ENCODE measurements at regions not wholly inside any gene's neighbourhood (a gene's known extent, or its start where the extent isn't known, plus 50 kb on each side); places are given as distances from the start of the nearest gene placed in this dataset.
A peak's percentile ranks its signal among the peaks of the same experiment; 100 is the strongest.

DNA sequence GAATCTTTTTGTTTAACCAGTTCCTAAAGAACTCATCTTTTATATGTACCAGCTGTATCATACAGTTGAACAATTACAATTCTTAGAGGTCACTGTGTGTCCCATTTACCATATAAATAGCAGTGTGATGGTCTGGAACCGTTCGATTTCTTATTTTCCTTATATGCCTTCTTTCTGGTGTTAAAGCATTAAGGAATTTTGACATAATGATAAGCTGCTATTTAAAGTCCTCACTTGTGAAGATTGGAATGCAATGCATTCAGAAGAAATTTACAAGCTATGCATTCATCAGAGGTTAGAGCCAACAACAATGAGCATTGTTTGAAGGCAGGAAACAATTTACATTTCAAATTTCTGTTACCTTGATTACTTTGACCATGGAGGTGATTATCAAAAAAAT lies 80.0 kb upstream of the PRICKLE1 start:
- Histone ChIP-seq H3K27ac (ENCODE audit: low read length, poor library complexity, severe bottlenecking) (no peak overlapping the region), H3K27me3 (ENCODE audit: control insufficient read depth in 1 of 2, insufficient read depth in 1 of 2, low read length in 2 of 2) (no peaks in the 10 kb centered on the region), H3K9me3 (ENCODE audit: control insufficient read depth, low read length) (no peaks in the 10 kb centered on the region), H2BK15ac (ENCODE audit: low read depth, poor library complexity, severe bottlenecking) (no peak overlapping the region), H3K14ac (ENCODE audit: low read length in 2 of 2) (no peak overlapping the region), H2AFZ (ENCODE audit: low read depth, low read length) (no peak overlapping the region), H3K23ac (ENCODE audit: low read length in 2 of 2) (no peak overlapping the region), H2BK12ac (ENCODE audit: low read length in 2 of 2) (no peak overlapping the region), H2BK5ac (ENCODE audit: low read depth, low read length, poor library complexity, severe bottlenecking) (no peak overlapping the region), H3K9ac (ENCODE audit: low read length) (no peak overlapping the region), H3K4me1 (ENCODE audit: control insufficient read depth, insufficient read depth, low read depth, low read length) (no peaks in the 10 kb centered on the region), H4K91ac (ENCODE audit: low read length) (no peak overlapping the region), H3K18ac (ENCODE audit: low read depth in 1 of 2, low read length in 2 of 2) (no peak overlapping the region), H4K8ac (ENCODE audit: low read length) (no peak overlapping the region), H3K4me3 (ENCODE audit: insufficient read depth in 1 of 2, low read depth in 1 of 2, low read length in 2 of 2) (no peak overlapping the region), H3K79me1 (replicated peaks; ENCODE audit: low read length, poor library complexity, severe bottlenecking) (no peaks in the 10 kb centered on the region), H3K4ac (ENCODE audit: low read depth in 1 of 2, low read length in 2 of 2) (no peak overlapping the region), H3K4me2 (ENCODE audit: low read length, poor library complexity, severe bottlenecking) (no peak overlapping the region), H2AK5ac (ENCODE audit: low read length, severe bottlenecking) (no peak overlapping the region), H2BK120ac (ENCODE audit: low read depth, low read length) (no peak overlapping the region), H3K36me3 (ENCODE audit: control insufficient read depth in 1 of 2, insufficient read depth in 2 of 2, low read depth in 1 of 2, low read length in 2 of 2) (no peaks in the 10 kb centered on the region)
- no peak for DNase-seq
- no CpG with 5 or more reads among the region's 2 CpGs for WGBS

DNA sequence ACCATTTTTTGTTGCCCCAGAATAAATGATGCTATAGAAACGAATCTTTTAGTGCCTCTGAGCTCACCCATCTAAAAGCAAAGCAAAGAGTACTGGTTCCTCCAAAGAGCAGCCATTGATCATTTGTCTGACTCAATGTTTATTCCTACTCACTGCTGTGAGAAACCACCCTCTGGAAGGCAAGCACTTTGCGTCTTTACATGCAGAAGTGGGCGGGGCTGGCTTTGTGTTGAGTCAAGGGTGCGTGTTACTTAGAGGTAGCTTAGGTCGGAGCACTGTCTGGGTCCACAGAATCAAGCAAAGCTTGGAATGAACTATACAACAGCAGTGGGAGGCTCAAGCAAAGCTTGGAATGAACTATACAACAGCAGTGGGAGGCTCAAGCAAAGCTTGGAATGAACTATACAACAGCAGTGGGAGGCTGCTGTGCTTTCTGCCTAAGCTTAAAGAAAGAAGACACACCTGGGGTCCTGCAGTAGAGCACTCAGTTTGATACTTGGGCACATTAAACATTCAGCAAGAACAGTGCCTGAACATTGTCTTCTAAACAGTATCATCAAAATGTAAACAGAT lies 77.2 kb upstream of the PRICKLE1 start:
- peak; percentile 71 for DNase-seq
- Histone ChIP-seq H3K79me1 (replicated peaks; ENCODE audit: low read length, poor library complexity, severe bottlenecking) (no peaks in the 10 kb centered on the region), H2AFZ (ENCODE audit: low read depth, low read length) (no peak overlapping the region), H3K9ac (ENCODE audit: low read length) (no peak overlapping the region), H4K91ac (ENCODE audit: low read length) (no peak overlapping the region), H3K23ac (ENCODE audit: low read length in 2 of 2) (no peak overlapping the region), H2BK15ac (ENCODE audit: low read depth, poor library complexity, severe bottlenecking) (no peak overlapping the region), H2BK12ac (ENCODE audit: low read length in 2 of 2) (no peak overlapping the region), H3K14ac (ENCODE audit: low read length in 2 of 2) (no peak overlapping the region), H3K36me3 (ENCODE audit: control insufficient read depth in 1 of 2, insufficient read depth in 2 of 2, low read depth in 1 of 2, low read length in 2 of 2) (no peaks in the 10 kb centered on the region), H3K4me3 (ENCODE audit: insufficient read depth in 1 of 2, low read depth in 1 of 2, low read length in 2 of 2) (no peak overlapping the region), H2BK5ac (ENCODE audit: low read depth, low read length, poor library complexity, severe bottlenecking) (no peak overlapping the region), H3K9me3 (ENCODE audit: control insufficient read depth, low read length) (no peaks in the 10 kb centered on the region), H4K8ac (ENCODE audit: low read length) (no peak overlapping the region), H3K4me1 (ENCODE audit: control insufficient read depth, insufficient read depth, low read depth, low read length) (no peaks in the 10 kb centered on the region), H3K4me2 (ENCODE audit: low read length, poor library complexity, severe bottlenecking) (no peak overlapping the region), H3K4ac (ENCODE audit: low read depth in 1 of 2, low read length in 2 of 2) (no peak overlapping the region), H2AK5ac (ENCODE audit: low read length, severe bottlenecking) (no peak overlapping the region), H2BK120ac (ENCODE audit: low read depth, low read length) (no peak overlapping the region), H3K18ac (ENCODE audit: low read depth in 1 of 2, low read length in 2 of 2) (no peak overlapping the region), H3K27ac (ENCODE audit: low read length, poor library complexity, severe bottlenecking) (no peak overlapping the region), H3K27me3 (ENCODE audit: control insufficient read depth in 1 of 2, insufficient read depth in 1 of 2, low read length in 2 of 2) (no peaks in the 10 kb centered on the region)
- 40% methylated on average over 5 of the region's 5 CpGs for WGBS

DNA sequence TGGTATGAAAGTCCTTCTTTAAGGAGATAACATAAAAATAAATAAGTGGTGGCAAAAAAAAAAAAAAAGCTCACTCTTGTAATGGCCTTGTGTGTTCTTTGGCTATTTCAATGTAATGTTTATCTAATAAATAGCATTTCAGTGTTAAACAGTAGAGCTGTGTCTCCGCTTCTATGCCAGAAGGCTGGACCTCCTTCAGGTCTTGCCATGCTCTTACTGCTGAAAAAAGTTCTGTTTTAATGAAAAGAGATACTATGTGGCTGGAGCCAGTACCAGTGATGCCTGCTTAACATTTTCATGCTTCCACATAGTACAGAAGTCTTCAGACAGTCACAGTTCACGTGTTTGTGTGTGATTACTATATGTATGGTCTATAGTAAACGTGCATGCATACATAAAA lies 74.1 kb upstream of the PRICKLE1 start:
- H3K4me2 ChIP-seq (ENCODE audit: low read length, poor library complexity, severe bottlenecking) = no peak overlapping the region
- no peak overlapping the region for H2BK12ac ChIP-seq (ENCODE audit: low read length in 2 of 2)
- H3K27ac ChIP-seq (ENCODE audit: low read length, poor library complexity, severe bottlenecking) = no peak overlapping the region
- no peak overlapping the region for H2BK5ac ChIP-seq (ENCODE audit: low read depth, low read length, poor library complexity, severe bottlenecking)
- no peak overlapping the region for H3K23ac ChIP-seq (ENCODE audit: low read length in 2 of 2)
- no peak overlapping the region for H3K9ac ChIP-seq (ENCODE audit: low read length)
- H3K14ac ChIP-seq (ENCODE audit: low read length in 2 of 2) = no peak overlapping the region
- no peaks in the 10 kb centered on the region for H3K79me1 ChIP-seq (replicated peaks; ENCODE audit: low read length, poor library complexity, severe bottlenecking)
- no peaks in the 10 kb centered on the region for H3K4me1 ChIP-seq (ENCODE audit: control insufficient read depth, insufficient read depth, low read depth, low read length)
- H2BK120ac ChIP-seq (ENCODE audit: low read depth, low read length) = no peak overlapping the region
- no peak overlapping the region for H2BK15ac ChIP-seq (ENCODE audit: low read depth, poor library complexity, severe bottlenecking)
- no peak overlapping the region for H3K4ac ChIP-seq (ENCODE audit: low read depth in 1 of 2, low read length in 2 of 2)
- no peaks in the 10 kb centered on the region for H3K9me3 ChIP-seq (ENCODE audit: control insufficient read depth, low read length)
- no peak overlapping the region for H4K91ac ChIP-seq (ENCODE audit: low read length)
- H2AFZ ChIP-seq (ENCODE audit: low read depth, low read length) = no peak overlapping the region
- H4K8ac ChIP-seq (ENCODE audit: low read length) = no peak overlapping the region
- no peak overlapping the region for H3K18ac ChIP-seq (ENCODE audit: low read depth in 1 of 2, low read length in 2 of 2)
- WGBS = 100% methylated on average over 2 of the region's 3 CpGs
- H3K4me3 ChIP-seq (ENCODE audit: insufficient read depth in 1 of 2, low read depth in 1 of 2, low read length in 2 of 2) = no peak overlapping the region
- H3K36me3 ChIP-seq (ENCODE audit: control insufficient read depth in 1 of 2, insufficient read depth in 2 of 2, low read depth in 1 of 2, low read length in 2 of 2) = no peaks in the 10 kb centered on the region
- no peak for DNase-seq
- H3K27me3 ChIP-seq (ENCODE audit: control insufficient read depth in 1 of 2, insufficient read depth in 1 of 2, low read length in 2 of 2) = no peaks in the 10 kb centered on the region
- no peak overlapping the region for H2AK5ac ChIP-seq (ENCODE audit: low read length, severe bottlenecking)

DNA sequence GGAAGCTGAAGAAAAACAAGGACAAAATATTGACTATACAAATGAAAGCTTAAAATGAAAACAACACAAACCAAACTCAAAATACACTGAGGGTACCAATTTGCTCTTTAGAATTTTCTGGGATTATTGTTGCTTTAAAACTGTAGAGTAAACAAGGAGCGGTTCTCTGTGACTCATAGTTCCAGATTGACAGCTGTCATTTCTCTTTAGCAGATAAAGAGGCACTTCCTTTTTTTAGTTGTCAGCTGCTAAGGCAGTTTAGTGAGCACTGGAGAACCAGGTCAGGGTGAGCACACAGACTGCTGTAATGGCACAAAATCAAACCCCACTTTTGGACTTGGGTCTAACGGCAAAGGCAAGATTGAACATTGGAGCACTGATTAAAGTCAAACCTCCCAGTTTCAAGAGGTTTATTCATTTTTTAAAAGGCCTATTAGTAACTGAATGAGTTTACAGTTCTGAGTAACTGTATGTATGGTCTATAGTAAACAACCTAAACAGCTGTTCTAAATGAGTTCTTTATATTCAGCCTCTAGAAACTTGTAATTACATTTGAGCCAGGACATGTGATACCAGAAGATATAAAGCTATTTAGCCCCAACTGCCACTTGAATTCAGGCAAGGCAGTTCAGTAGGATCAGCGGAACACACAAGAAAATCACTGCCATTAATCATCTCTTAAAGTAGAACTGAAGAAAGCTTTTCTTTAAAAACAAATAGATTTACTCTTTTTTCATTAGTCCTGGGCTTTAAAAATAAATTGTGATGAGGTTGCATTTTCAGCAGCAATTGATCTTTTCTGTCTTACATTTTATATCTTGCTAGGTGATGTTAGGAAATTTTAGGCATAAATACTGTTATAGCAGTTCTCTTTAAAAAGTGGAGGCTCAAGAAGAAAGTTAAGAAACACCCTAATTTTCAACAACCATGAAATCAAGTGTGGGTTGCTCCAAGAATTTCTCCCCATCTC lies 71.7 kb upstream of the PRICKLE1 start:
- Histone ChIP-seq H3K23ac (ENCODE audit: low read length in 2 of 2) (no peak overlapping the region), H3K79me1 (replicated peaks; ENCODE audit: low read length, poor library complexity, severe bottlenecking) (no peaks in the 10 kb centered on the region), H3K4me3 (ENCODE audit: insufficient read depth in 1 of 2, low read depth in 1 of 2, low read length in 2 of 2) (no peak overlapping the region), H2BK12ac (ENCODE audit: low read length in 2 of 2) (no peak overlapping the region), H3K14ac (ENCODE audit: low read length in 2 of 2) (no peak overlapping the region), H2AFZ (ENCODE audit: low read depth, low read length) (no peak overlapping the region), H4K91ac (ENCODE audit: low read length) (no peak overlapping the region), H3K9ac (ENCODE audit: low read length) (no peak overlapping the region), H2BK120ac (ENCODE audit: low read depth, low read length) (no peak overlapping the region), H3K9me3 (ENCODE audit: control insufficient read depth, low read length) (no peaks in the 10 kb centered on the region), H2AK5ac (ENCODE audit: low read length, severe bottlenecking) (no peak overlapping the region), H3K4me2 (ENCODE audit: low read length, poor library complexity, severe bottlenecking) (no peak overlapping the region), H4K8ac (ENCODE audit: low read length) (no peak overlapping the region), H3K27me3 (ENCODE audit: control insufficient read depth in 1 of 2, insufficient read depth in 1 of 2, low read length in 2 of 2) (no peaks in the 10 kb centered on the region), H3K4ac (ENCODE audit: low read depth in 1 of 2, low read length in 2 of 2) (no peak overlapping the region), H3K36me3 (ENCODE audit: control insufficient read depth in 1 of 2, insufficient read depth in 2 of 2, low read depth in 1 of 2, low read length in 2 of 2) (no peaks in the 10 kb centered on the region), H2BK5ac (ENCODE audit: low read depth, low read length, poor library complexity, severe bottlenecking) (no peak overlapping the region), H3K18ac (ENCODE audit: low read depth in 1 of 2, low read length in 2 of 2) (no peak overlapping the region), H2BK15ac (ENCODE audit: low read depth, poor library complexity, severe bottlenecking) (no peak overlapping the region), H3K4me1 (ENCODE audit: control insufficient read depth, insufficient read depth, low read depth, low read length) (no peaks in the 10 kb centered on the region), H3K27ac (ENCODE audit: low read length, poor library complexity, severe bottlenecking) (no peak overlapping the region)
- 42% methylated on average over 3 of the region's 3 CpGs for WGBS
- no peak for DNase-seq
